Peyer's patch (tissue), 4 donors: ENCODE measurements at regions not wholly inside any gene's neighbourhood (a gene's known extent, or its start where the extent isn't known, plus 50 kb on each side); places are given as distances from the start of the nearest gene placed in this dataset.
"Not testable (repeated sequence)": the region's sequence is repeated elsewhere in the genome, so short reads cannot be mapped to it uniquely, and the experiment has no call there.

Experiments used
- CTCF ChIP-seq, 6 experiments: fragments of 450-650 bp in 4 of 6; fragments of 200-600 bp in 2 of 6; sonication (generic) in 1 of 6; IDR thresholded peaks; one replicate each; pipeline ENCODE4 v1.5.1; 2017 to 2019; ENCODE audit warnings: antibody characterized with exemption in 6 of 6, mild to moderate bottlenecking in 3 of 6, moderate library complexity in 1 of 6
- POLR2A ChIP-seq, 2 donors: fragments of 450-650 bp; IDR thresholded peaks; one replicate each; pipeline ENCODE4 v1.5.1; 2017; ENCODE audit warnings: antibody characterized with exemption in 2 of 2, mild to moderate bottlenecking in 2 of 2, moderate library complexity in 2 of 2

DNA sequence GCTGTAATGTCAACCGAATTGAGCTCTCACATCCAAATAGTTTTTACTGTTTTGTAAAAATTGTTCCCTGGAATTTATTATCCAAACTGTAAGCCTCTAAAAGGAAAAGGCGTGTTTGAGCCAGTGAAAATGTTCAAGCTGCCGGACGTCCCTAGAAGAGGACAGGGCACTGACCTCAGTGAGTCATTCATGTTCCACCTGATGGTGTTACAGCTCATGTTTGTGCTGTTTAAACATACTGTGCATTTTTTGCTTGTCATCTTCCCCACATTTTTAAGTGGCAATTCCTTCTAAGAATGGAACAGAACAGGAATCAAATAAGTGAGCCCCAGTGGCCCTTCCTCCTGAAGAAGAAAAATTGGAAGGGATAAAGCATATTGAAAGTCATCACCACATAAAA lies 239.6 kb downstream of the ZNF37A start:
- TF ChIP-seq CTCF, POLR2A (IDR thresholded peaks at IDR 0.05): not testable (repeated sequence)
